IPS DF 4.7 (cell line): ENCODE measurements at regions not wholly inside any gene's neighbourhood (a gene's known extent, or its start where the extent isn't known, plus 50 kb on each side); places are given as distances from the start of the nearest gene placed in this dataset.
"Not testable (repeated sequence)": the region's sequence is repeated elsewhere in the genome, so short reads cannot be mapped to it uniquely, and the experiment has no call there.

Source experiments
- DNase-seq: peaks from one replicate; pipeline ENCODE4 v3.0.0-alpha.2; 2013; ENCODE audit warnings: low spot score; ENCODE audit errors: extremely low read depth

DNA sequence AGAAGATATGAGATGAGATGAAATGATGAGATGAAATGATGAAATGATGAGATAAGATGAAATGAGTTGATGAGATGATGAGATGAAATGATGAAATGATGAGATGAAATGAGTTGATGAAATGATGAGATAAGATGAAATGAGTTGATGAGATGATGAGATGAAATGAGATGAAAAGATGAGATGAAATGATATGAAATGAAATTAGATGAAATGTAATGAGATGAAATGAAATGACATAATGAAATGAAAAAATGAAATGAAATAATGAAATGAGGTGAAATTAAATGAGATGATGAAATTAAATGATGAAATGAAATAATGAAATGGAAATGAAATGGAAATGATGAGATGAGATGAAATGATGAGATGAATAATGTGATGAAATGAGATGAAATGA is 231.6 kb downstream of the GOLGA6L6 start:
- not testable (repeated sequence) for DNase-seq

DNA sequence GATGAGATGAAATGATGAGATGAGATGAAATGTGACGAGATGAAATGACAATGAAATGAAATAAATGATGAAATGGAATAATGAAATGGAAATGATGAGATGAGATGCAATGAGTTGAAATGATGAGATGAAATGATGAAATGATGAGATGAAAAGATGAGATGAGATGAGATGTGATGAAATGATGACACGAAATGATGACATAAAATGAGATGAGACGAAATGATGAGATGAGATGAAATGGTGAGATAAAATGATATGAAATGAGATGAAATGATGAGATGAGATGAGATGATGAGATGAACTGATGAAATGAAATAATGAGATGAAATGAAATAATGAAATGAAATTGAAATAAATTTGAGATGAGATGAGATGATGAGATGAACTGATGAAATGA is 232.2 kb downstream of the GOLGA6L6 start:
- not testable (repeated sequence) for DNase-seq

DNA sequence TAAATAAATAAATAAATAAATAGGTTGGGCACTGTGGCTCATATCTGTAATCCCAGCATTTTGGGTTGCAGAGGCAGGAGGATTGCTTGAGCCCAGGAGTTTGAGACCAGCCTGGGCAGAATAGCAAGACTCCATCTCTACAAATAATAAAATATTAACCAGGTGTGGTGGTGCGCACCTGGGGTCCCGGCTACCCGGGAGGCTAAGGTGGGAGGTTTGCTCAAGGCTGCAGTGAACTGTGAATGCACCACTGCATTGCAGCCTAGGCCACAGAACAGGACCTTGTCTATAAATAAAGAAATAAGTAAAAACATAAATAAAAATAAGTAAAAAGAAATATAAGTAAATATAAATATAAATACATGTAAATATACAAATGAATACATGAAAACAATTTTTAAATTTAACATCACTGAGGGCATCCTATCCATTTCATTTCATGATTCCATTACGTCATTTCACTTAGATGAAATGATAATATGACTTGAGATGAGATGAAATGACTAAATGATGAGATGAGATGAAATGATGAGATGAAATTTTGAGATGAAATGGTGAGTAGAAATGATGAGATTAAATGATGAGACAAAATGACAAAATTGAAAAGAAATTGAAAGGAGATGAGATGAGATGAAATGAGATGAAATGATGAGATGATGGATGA is 233.4 kb downstream of the GOLGA6L6 start:
- not testable (repeated sequence) for DNase-seq

DNA sequence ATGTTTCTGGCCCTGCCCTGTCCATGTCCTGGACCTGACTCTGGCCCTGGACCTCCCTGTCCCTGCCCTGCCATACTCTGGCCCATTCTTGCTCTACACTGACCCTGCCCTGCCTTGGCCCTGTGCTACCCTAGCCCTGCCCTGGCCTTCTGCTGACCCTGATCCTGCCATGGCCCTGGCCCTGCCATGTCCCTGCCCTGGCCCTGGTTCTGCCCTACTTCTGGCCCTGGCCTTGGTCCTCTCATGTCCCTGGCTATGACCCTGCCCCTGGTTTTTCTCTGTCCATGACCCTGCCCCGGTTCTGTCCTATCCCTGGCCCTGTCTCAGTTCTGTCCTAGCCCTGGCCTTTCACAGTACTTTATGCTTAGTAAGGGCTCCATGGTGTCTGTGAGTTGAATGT is 234.5 kb downstream of the GOLGA6L6 start:
- DNase-seq: not testable (repeated sequence)

DNA sequence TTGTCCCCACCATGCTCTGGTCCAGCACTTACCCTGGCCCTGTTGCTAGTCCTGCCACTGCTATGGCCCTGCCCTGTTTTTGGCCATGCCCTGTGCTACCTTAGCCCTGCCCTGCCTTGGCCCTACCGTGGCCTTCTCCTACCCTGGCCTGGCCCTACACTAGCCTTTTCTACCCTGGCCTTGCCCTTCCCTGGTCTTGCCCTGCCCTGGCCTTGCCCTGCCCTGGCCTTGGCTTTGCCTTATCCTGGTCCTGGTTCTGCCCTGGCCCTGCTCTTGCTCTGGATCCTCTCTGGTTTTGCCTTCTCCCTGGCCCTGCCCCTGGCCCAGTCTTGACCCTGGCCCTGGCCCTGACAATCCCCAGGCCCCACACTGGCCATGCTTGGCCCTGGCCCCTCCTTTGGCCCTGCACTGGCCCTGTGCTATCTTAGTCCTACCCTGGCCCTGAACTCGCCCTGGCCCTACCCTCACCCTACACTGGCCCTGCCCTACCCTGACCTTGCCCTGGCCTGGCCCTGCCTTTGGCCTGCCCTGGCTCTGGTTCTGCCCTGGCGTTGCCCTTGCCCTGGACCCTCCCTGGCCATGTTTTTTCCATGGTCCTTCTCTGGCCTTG is 235.0 kb downstream of the GOLGA6L6 start:
- not testable (repeated sequence) for DNase-seq

DNA sequence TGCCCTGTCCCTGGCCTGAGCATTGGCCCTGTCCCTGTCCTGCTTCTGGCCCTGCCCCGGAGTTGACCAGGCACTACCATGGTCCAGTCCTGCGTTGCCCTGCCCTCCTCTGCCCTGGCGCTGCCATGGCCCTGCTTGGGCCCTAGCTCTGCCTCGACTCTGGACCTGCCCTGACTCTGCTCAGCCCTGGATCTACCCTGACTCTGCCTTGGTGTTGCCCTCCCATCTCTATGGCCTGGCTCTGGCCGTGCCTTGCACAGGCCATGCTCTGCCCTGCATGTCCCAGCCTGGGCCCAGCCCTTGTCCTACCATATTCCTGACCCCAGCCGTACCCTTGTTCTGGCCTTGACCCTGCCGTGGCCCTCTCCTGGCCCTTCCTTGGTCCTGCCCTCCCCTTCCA is 235.7 kb downstream of the GOLGA6L6 start:
- DNase-seq: not testable (repeated sequence)

DNA sequence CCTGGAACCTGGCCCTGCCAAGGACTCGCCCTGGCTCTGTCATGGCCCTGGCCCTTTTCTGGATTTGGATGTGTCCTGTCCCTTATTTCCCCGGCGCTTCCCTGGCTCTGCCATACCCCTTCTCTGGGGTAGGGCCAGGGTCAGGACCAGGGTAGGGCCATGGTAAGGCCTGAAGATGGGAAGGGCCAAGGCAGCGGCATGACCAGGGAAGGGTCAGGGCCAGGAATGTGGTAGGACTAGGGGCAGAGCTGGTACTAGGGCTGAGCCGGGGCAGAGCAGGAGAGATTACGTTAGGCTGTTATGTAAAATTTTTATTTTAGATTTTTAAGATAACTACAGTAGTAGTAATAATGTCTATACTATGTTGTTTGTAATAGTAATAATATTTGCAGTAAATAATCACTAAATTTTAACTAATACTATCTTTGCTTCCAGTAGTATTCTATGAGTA is 236.6 kb downstream of the GOLGA6L6 start:
- DNase-seq: not testable (repeated sequence)

DNA sequence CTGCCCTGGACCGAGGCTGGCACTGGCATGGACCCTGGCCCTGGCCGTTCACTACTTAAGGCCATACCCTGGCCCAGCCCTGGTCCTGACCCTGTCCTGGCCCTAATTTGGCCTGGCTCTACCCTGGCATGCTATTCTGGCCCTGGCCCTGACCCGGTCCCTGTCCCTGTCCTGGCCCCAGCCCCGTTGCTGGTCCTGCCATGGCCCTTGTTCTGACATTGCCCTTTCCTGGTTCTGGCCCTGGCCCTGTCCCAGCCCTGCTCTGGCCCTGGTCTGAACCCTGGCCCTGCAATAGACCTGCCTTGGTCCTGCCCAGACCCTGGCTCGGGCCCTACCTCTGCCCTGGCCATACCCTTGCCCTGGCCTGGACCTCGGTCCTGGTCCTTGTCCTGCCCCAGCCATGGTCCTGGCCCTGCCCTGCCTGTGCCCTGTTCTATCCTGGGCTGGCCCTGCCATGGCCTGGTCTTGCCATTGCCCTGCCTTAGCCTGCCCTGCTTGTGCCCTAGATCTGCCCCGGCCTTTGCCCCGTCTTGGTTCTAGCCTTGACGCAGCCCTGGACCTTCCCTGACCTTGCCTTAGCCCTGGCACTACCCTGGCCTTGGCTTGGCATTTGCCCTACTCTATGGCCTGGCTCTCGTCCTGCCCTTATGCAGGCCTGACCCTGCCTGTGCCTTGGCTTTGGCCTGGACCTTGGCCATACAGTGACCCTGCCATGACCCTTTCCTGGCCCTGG is 237.2 kb downstream of the GOLGA6L6 start:
- not testable (repeated sequence) for DNase-seq

DNA sequence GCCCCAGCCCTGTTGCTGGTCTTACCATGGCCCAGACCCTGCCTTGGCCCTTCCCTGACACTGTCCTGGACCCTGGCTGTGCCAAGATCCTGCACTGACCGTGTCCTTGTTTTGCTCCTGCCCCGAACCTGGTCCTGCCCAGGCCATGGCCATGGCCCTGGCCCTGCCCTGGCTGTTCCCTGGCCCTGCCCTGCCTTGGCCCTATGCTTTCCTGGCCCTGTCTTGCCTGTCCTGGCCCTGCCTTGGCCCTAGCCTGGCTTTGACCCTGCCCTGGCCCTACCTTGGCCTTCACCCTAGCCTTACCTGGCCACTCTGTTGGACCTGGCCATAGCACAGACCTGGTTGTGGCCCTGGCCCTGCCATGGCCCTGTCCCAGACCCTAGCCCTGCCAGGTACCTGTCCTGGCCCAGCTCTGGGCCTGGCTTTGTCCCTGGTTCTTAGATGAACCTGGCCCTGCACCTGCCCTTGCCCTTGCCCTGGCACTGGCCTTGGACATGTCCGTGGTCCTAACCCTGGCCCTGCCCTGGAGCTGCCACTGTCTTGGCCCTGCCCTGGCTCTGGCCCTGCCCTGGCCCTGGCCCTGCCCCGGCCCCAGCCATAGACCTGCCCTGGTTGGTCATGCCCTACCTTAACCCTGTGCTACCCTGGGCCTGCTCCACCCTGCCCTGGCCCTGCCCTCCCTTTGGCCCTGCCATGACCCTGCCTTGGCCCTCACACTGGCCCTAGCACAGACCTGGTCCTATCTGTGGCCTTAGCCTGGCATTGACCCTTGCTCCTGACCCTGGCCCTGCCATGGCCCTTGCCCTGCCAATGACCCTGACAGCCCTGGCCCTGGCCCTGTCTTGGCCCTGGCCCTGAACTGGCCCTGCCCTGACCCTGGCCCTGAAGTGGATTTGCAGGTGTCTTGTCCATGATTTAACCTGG is 238.1 kb downstream of the GOLGA6L6 start:
- DNase-seq: not testable (repeated sequence)

DNA sequence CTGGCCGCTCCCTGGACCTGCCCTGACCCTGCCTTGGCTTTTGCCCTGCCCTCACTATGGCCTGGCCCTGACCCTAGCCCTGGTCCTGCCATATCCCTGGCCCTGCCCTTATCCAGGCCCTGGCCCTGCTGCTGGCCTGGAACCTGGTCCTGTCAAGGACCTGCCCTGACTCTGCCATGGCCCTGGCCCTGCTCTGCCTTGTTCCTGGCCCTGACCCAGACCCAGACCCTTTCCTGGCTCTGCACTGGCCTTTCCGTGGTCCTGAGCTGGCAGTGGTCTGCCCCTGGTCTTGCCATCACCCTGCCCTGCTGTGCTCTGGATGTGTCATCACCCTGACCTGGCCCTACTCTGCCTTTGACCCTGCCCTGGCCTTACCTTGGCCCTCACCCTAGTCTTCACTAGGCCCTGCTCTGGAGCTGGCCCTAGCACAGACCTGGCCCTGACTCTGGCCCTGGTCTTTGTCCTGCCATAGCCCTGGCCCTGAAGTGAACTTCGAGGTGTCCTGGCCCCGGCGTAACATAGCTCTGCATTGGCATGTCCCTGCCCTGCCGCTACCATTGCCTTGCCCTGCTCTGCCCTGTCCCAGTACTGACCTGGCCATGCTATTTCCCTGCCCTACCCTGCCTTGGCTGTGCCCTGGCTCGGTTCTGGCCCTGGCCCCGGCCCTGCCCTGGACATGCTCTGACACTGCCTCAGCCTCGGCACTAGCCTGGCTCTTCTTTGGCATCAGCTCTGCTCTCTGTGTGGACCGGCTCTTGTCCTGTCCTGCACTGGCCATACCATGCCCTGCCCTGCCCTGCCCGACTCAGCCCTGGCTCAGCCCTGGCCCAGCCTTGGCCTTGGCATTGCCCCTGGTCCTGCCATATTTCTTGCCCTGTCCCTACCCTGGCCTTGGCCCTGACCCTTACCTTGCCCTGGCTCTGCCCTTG is 239.2 kb downstream of the GOLGA6L6 start:
- not testable (repeated sequence) for DNase-seq

DNA sequence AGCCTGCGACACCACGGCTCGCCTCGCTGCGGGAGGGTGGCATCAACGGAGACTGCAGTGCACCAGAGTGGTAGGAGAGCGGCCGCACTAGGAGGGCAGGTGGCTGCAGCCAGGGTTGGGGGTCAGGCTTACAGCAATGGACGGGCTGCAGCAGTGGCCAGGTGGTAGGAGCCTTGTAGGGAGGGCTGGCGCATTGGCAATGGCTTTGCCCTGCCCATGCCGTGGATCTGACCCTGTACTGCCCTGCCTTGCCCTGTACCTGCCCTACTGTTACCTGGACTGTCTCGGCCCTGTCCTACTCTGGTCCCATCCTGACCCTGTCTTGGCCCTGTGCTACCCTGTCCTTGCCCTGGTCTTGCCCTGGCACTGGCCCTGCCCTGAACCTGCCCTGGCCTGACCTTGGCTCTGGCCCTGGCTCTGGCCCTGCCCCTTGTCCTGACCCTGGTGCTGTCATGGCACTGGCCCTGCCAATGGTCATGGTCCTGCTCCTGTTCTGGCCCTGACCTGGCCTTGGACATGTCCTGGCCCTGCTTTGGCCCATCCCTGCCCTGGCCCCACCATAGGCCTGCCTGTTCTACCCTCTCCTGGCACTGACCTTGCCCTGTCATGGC is 240.0 kb downstream of the GOLGA6L6 start:
- DNase-seq: not testable (repeated sequence)

DNA sequence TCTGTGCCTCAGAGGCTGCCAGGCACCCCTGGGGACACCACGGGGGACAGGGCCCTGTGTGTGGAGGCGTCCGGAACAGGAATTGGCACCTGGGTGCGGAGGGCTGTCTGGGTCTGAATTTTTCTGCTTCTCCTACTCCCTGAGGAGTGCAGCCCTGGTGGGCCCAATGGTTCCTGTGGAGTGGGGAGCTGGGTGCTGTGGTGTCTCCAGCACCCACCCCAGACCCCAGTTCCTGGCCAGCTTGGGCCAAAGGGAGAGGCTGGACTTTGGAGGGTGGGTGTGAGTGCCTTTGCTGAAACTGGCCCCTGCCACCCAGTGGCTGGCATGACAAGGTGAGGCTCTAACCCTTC is 240.6 kb downstream of the GOLGA6L6 start:
- not testable (repeated sequence) for DNase-seq

DNA sequence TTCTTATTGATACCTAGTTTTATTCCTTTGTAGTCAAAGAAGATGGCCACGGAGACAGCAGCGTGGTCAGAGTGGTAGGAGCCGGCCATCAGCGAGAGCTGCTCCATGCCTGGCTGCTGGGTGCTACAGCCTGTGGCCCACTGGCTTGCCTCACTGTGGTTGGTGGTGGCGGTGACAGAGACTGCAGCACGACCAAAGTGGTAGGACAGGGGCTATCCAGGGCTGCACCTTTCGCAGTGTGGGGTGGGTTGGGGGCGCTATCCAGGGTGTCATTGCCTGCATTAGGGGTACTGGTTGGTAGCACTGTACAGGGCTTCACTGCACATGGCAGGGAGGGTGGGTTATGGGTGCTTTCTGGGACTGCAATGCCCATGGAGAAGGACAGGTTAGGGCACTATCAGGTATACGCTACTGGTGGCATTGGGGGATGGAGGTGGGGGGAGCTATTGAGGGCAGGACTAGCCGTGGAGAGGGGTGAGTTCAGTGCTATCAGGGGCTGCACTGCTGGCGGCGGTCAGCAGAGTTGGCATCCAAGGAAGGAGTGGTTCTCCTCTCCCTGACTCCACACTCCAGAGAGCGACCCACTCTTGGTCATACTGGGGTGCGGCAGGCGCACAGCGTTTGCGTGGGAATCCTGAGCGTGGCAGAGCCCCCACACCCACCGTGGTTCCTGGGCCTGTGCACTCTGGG is 241.1 kb downstream of the GOLGA6L6 start:
- DNase-seq: not testable (repeated sequence)

DNA sequence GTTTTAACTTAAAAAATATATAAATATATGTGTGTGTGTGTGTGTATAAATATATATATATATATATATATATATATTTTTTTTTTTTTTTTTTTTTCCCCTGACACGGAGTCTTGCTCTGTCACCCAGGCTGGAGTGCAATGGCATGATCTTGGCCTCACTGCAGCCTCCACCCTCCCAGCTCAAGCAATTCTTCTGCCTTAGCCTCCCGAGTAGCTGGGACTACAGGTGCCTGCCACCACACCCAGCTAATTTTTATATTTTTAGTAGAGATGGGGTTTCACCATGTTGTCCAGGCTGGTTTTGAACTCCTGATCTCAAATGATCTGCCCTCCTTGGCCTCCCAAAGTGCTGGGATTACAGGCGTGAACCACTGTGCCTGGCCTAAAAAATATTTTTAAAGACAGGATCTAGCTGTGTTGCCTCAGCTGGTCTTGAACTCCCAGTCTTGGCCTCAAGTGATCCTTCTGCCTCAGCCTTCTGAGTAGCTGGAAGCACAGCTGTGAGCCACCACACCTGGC is 243.9 kb downstream of the GOLGA6L6 start:
- DNase-seq: not testable (repeated sequence)

DNA sequence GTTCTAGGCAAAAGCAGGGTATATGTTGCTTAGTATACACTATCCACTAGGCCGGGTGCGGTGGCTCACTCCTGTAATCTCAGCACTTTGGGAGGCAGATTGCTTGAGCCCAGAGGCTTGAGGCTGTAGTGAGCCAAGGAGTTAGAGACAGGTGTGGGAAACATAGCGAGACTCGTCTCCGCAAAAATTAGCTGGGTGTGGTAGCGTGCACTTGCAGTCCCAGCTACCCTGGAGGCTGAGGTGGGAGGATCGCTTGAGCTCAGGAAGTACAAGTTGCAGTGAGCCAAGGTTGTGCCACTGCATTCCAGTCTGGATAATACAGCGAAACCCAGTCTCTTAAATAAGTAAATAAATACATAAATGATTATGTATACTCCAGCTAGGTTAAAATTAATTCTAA is 245.3 kb downstream of the GOLGA6L6 start:
- not testable (repeated sequence) for DNase-seq

DNA sequence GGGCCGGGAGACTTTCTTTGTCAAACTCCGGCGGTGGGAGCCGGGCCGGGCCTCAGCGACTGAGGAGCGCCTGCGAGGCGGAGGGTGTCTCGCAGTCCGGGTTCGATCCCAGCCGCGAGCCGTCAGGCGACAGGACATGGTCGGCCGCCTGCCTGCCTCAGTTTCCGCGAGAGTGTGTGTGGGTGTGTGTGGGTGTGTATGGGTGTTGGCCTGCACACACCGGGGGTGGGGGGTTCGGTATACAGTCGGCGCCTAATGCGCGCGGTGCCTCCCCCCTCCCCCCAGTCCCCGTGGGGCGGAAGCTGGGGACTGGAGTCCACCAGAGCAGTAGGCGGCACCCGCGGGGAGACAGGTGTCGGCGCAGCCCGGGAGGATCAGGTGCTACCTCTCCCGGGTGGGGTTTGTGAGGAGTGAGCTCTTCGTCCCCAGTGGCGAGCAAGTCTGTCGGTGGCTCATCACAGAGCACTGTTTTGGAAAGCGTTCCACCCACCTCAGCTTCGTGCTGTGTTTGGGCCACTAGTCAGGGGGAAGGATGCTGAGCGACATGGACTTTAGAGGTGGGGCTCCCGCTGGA is 246.3 kb downstream of the GOLGA6L6 start:
- DNase-seq: no peak

DNA sequence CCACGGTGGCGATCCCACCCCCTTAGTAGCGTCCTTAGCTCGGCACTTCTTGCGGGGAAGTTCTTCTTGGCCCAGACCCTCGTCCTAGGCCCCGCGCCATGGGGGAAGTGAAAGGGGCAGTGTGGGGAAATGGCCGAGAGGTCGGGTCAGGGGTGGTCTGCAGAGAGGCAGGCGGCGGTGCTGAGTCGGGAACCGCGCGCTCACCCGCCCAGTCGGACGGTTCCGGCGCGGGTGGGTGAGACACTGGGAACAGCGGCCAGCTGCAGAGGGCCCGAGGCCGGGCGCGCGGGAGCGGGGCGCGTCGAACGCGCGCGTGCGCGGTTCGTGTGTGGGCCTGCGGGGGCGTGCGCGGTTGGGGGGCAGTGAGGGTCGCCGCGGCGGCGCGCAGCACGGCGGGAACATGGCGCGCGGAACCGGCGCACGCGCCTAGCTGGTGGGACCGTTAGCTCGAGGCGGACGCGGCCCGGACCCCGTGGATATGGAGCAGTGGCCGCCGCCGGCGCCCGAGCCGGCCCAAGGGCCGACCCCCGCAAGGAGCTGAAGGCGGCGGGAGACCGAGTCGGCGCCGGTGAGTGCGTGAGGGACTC is 246.9 kb downstream of the GOLGA6L6 start:
- no peak for DNase-seq

DNA sequence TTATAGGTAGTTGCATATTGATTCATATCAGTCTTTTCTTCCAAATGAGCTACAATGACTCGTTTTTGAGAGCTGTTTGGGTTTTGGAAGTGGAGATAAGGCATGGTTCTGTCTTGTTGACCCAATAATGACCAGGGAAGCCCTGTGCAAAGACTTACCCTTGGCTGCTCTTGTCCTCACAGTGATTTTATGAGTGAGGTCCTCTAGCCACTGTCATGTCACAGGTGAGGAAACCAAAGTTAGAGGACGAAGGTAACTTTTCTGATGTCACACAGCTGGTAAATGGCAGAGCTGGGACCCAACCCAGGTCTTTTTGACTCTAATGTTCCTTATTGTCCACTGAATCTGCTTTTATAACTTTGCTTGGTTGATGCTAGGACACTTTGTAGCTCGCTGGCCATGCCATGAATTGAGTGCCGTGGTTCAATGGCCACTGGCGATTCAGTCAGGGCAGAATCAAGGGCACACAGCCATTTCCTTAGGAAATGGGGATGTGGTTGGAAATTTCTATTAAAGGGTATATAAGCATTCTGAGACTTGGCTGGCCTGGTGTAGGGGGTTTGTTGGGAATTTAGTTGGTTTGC is 249.1 kb downstream of the GOLGA6L6 start:
- not testable (repeated sequence) for DNase-seq
